H1 (cell line): ENCODE measurements at regions not wholly inside any gene's neighbourhood (a gene's known extent, or its start where the extent isn't known, plus 50 kb on each side); places are given as distances from the start of the nearest gene placed in this dataset.

ENCODE experiments used
- CTCF ChIA-PET: fragments of 300-600 bp; sonication (Branson Sonifier 250); formaldehyde crosslinking; loops from one replicate; lab custom pipeline; 2021; ENCODE audit not compliant: partially characterized antibody; lab: Charles Lee
- POLR2A ChIA-PET: fragments of 300-600 bp; sonication (Branson Sonifier 250); formaldehyde crosslinking; loops from one replicate; lab custom pipeline; 2021; ENCODE audit warnings: inconsistent platforms; ENCODE audit not compliant: partially characterized antibody; lab: Charles Lee
- DNase-seq, 2 experiments: peaks; one replicate each; pipeline versions ENCODE4 v3.0.0 to v3.0.0-alpha.2; 2010 to 2022; ENCODE audit warnings: low spot score in 2 of 2, low read depth in 1 of 2, mixed read lengths in 1 of 2
- FAIRE-seq: peaks from 2 replicates; lab custom pipeline; 2011; peaks lifted over from hg19 to GRCh38; lab: Jason Lieb, UNC
- H2AFZ ChIP-seq: 2 replicates; pipeline ENCODE4 v1.8.1; 2012; ENCODE audit warnings: low read length, inconsistent platforms
- H2AK5ac ChIP-seq: 2 replicates; pipeline ENCODE4 v1.6.1; 2013; ENCODE audit warnings: low read depth, low read length
- H2BK120ac ChIP-seq: replicated peaks from 2 replicates; pipeline ENCODE3; 2013; ENCODE audit warnings: low read depth, low read length, inconsistent platforms
- H2BK12ac ChIP-seq: 2 replicates; pipeline ENCODE4 v1.6.1; 2013; ENCODE audit warnings: low read depth, low read length
- H2BK15ac ChIP-seq: 2 replicates; pipeline ENCODE4 v1.6.1; 2013; ENCODE audit warnings: low read length
- H2BK20ac ChIP-seq: 2 replicates; pipeline ENCODE4 v1.6.1; 2013; ENCODE audit warnings: low read length
- H2BK5ac ChIP-seq: 2 replicates; pipeline ENCODE4 v1.6.1; 2013; ENCODE audit warnings: low read depth, low read length
- H3K14ac ChIP-seq: 2 replicates; pipeline ENCODE4 v1.6.1; 2013; ENCODE audit warnings: inconsistent platforms; ENCODE audit not compliant: insufficient read length
- H3K18ac ChIP-seq: 2 replicates; pipeline ENCODE4 v1.6.1; 2013; ENCODE audit warnings: low read length; ENCODE audit errors: extremely low read depth
- H3K23ac ChIP-seq: 2 replicates; pipeline ENCODE4 v1.6.1; 2013; ENCODE audit warnings: inconsistent platforms; ENCODE audit not compliant: insufficient read length
- H3K23me2 ChIP-seq: 2 replicates; pipeline ENCODE4 v1.6.1; 2013; ENCODE audit warnings: low read depth, low read length
- H3K27ac ChIP-seq: 2 replicates; pipeline ENCODE4 v1.6.1; 2011; ENCODE audit warnings: low read depth, low read length, inconsistent platforms
- H3K27me3 ChIP-seq, 4 experiments: replicated peaks in 1 of 4; 1 replicate in 1 of 4; 2 replicates in 3 of 4; pipeline versions ENCODE4 v1.6.1 to v1.8.1; 2011 to 2013; ENCODE audit warnings: low read length in 3 of 4, mild to moderate bottlenecking in 3 of 4, inconsistent platforms in 2 of 4, mixed read lengths in 2 of 4, moderate library complexity in 1 of 4; ENCODE audit not compliant: control insufficient read depth in 3 of 4, insufficient read depth in 3 of 4; ENCODE audit errors: extremely low read depth in 1 of 4
- H3K36me3 ChIP-seq, 4 experiments: 2 replicates each; pipeline versions ENCODE4 v1.6.1 to v1.8.1; 2011 to 2013; ENCODE audit warnings: mild to moderate bottlenecking in 4 of 4, low read length in 3 of 4, moderate library complexity in 2 of 4, control low read depth in 1 of 4, inconsistent platforms in 1 of 4; ENCODE audit not compliant: insufficient read depth in 4 of 4, control insufficient read depth in 2 of 4
- H3K4ac ChIP-seq: replicated peaks from 2 replicates; pipeline ENCODE3; 2013; ENCODE audit warnings: low read length, low read depth, mixed read lengths, inconsistent platforms; ENCODE audit not compliant: insufficient read length
- H3K4me1 ChIP-seq, 4 experiments: replicated peaks in 1 of 4; 1 replicate in 1 of 4; 2 replicates in 3 of 4; pipeline versions ENCODE4 v1.6.1 to v1.8.1; 2011 to 2013; ENCODE audit warnings: low read length in 3 of 4, inconsistent platforms in 2 of 4, mixed read lengths in 1 of 4; ENCODE audit not compliant: insufficient read depth in 4 of 4, control insufficient read depth in 3 of 4
- H3K4me2 ChIP-seq, 2 experiments: 2 replicates each; pipeline versions ENCODE4 v1.6.1 to v1.8.1; 2011 to 2013; ENCODE audit warnings: low read depth in 2 of 2, low read length in 2 of 2, control low read depth in 1 of 2, inconsistent platforms in 1 of 2, mild to moderate bottlenecking in 1 of 2; ENCODE audit not compliant: insufficient read depth in 1 of 2
- H3K4me3 ChIP-seq, 4 experiments: fragments of 200-600, 300-600 bp in 1 of 4; sonication (generic), shearing (Covaris generic), sonication (Bioruptor Twin) in 1 of 4; 2 replicates each; pipeline versions ENCODE4 v1.5.1 to v1.8.1; 2011 to 2016; ENCODE audit warnings: low read length in 4 of 4, low read depth in 3 of 4, control low read depth in 2 of 4, inconsistent platforms in 2 of 4, mild to moderate bottlenecking in 2 of 4, mixed read lengths in 1 of 4, moderate library complexity in 1 of 4; ENCODE audit not compliant: insufficient read depth in 2 of 4; ENCODE audit errors: extremely low read depth in 1 of 4
- H3K56ac ChIP-seq: replicated peaks from 2 replicates; pipeline ENCODE3; 2013; ENCODE audit warnings: low read depth, mild to moderate bottlenecking, mixed read lengths, low read length, inconsistent platforms; ENCODE audit not compliant: insufficient read length
- H3K79me1 ChIP-seq: 2 replicates; pipeline ENCODE4 v1.6.1; 2013; ENCODE audit warnings: low read depth, low read length, control low read depth
- H3K79me2 ChIP-seq, 2 experiments: 2 replicates each; pipeline versions ENCODE4 v1.6.1 to v1.8.1; 2012 to 2013; ENCODE audit warnings: low read length in 2 of 2, mild to moderate bottlenecking in 2 of 2, inconsistent platforms in 1 of 2; ENCODE audit not compliant: insufficient read depth in 2 of 2, control insufficient read depth in 1 of 2
- H3K9ac ChIP-seq, 4 experiments: replicated peaks in 1 of 4; 1 replicate in 1 of 4; 2 replicates in 3 of 4; pipeline versions ENCODE4 v1.6.1 to v1.8.1; 2011 to 2013; ENCODE audit warnings: low read depth in 3 of 4, low read length in 3 of 4, control low read depth in 2 of 4, mild to moderate bottlenecking in 2 of 4, moderate library complexity in 2 of 4, inconsistent platforms in 1 of 4; ENCODE audit errors: extremely low read depth in 1 of 4
- H3K9me3 ChIP-seq, 2 experiments: 2 replicates each; pipeline versions ENCODE4 v1.6.1 to v1.8.1; 2012 to 2013; ENCODE audit warnings: mild to moderate bottlenecking in 2 of 2, moderate library complexity in 2 of 2, control low read depth in 1 of 2, inconsistent platforms in 1 of 2, low read depth in 1 of 2, low read length in 1 of 2, mixed read lengths in 1 of 2; ENCODE audit not compliant: insufficient read depth in 2 of 2
- H4K20me1 ChIP-seq, 2 experiments: replicated peaks in 1 of 2; 2 replicates each; pipeline versions ENCODE3 to v1.8.1; 2011 to 2013; ENCODE audit warnings: inconsistent platforms in 2 of 2, low read length in 2 of 2, mild to moderate bottlenecking in 1 of 2; ENCODE audit not compliant: insufficient read depth in 2 of 2, control insufficient read depth in 1 of 2
- H4K5ac ChIP-seq: 2 replicates; pipeline ENCODE4 v1.6.1; 2013; ENCODE audit warnings: low read length, low read depth, mixed read lengths, inconsistent platforms; ENCODE audit not compliant: insufficient read length
- H4K8ac ChIP-seq: 2 replicates; pipeline ENCODE4 v1.8.0; 2013; ENCODE audit warnings: mild to moderate bottlenecking, moderate library complexity, low read length, inconsistent platforms; ENCODE audit not compliant: insufficient read depth; ENCODE audit errors: extremely low read depth
- H4K91ac ChIP-seq: replicated peaks from 2 replicates; pipeline ENCODE3; 2013; ENCODE audit warnings: low read length, mixed read lengths, inconsistent platforms; ENCODE audit not compliant: insufficient read length
- ASH2L ChIP-seq: fragments of 200-600, 300-600 bp; sonication (generic); IDR thresholded peaks from one replicate; pipeline ENCODE4 v1.7.1; 2017; ENCODE audit warnings: low read length
- FOSL1 ChIP-seq: IDR thresholded peaks from 2 replicates; pipeline ENCODE4 v1.6.1; 2011; ENCODE audit warnings: mild to moderate bottlenecking, low read depth, low read length, moderate library complexity; ENCODE audit not compliant: insufficient read depth
- HDAC6 ChIP-seq: IDR thresholded peaks from one replicate; pipeline ENCODE4 v1.7.1; 2012; ENCODE audit warnings: low read depth, mild to moderate bottlenecking, inconsistent platforms, low read length, moderate library complexity
- TEAD4 ChIP-seq: IDR thresholded peaks from 2 replicates; pipeline ENCODE4 v1.6.1; 2012; ENCODE audit warnings: low read depth, low read length, inconsistent platforms, mixed read lengths

GRCh38 chr7:118684796-118685195, 460.3 kb downstream of the ANKRD7 start:
- Histone ChIP-seq H3K79me1 (no peaks in the 10 kb centered on the region), H3K36me3 (no peaks in the 10 kb centered on the region), H2BK120ac (no peak overlapping the region), H3K56ac (no peak overlapping the region), H4K8ac (no peak overlapping the region), H3K14ac (no peak overlapping the region), H3K4me1 (no peaks in the 10 kb centered on the region), H3K27ac (no peak overlapping the region), H3K18ac (no peak overlapping the region), H3K9ac (no peak overlapping the region), H2BK20ac (no peak overlapping the region), H3K79me2 (no peaks in the 10 kb centered on the region), H4K91ac (no peak overlapping the region), H3K9me3 (no peaks in the 10 kb centered on the region), H3K27me3 (no peaks in the 10 kb centered on the region), H3K4me2 (no peak overlapping the region), H3K4ac (no peak overlapping the region), H4K20me1 (no peaks in the 10 kb centered on the region), H4K5ac (no peak overlapping the region), H2AK5ac (no peak overlapping the region), H3K23ac (no peak overlapping the region), H2BK5ac (no peak overlapping the region), H3K4me3 (no peak overlapping the region), H3K23me2 (no peaks in the 10 kb centered on the region; the same call in 1 of the 2 replicates), H2BK12ac (no peak overlapping the region), H2BK15ac (no peak overlapping the region), H2AFZ (no peak overlapping the region)
- ChIA-PET POLR2A (no interaction called here), CTCF (no interaction called here)
- FAIRE-seq: no peak
- DNase-seq: no peak
- TF ChIP-seq FOSL1 (no peak), TEAD4 (no peak), ASH2L (no peak), HDAC6 (no peak)
